Thyroid gland (tissue), 4 donors: ENCODE measurements at regions not wholly inside any gene's neighbourhood (a gene's known extent, or its start where the extent isn't known, plus 50 kb on each side); places are given as distances from the start of the nearest gene placed in this dataset.

ENCODE experiments used
- CTCF ChIP-seq, 6 experiments: fragments of 200-600 bp in 3 of 6; fragments of 450-650 bp in 3 of 6; sonication (generic) in 3 of 6; IDR thresholded peaks; one replicate each; pipeline ENCODE4 v1.5.1; 2016 to 2019; ENCODE audit warnings: antibody characterized with exemption in 6 of 6, mild to moderate bottlenecking in 2 of 6, inconsistent platforms in 1 of 6, moderate library complexity in 1 of 6
- POLR2A ChIP-seq, 2 donors: fragments of 450-650 bp; IDR thresholded peaks; one replicate each; pipeline ENCODE4 v1.6.1; 2017; ENCODE audit warnings: antibody characterized with exemption in 2 of 2, mild to moderate bottlenecking in 2 of 2, moderate library complexity in 1 of 2

- TF ChIP-seq CTCF (IDR thresholded peaks at IDR 0.05) (no peak), POLR2A (IDR thresholded peaks at IDR 0.05) (no peak)
These were observed 221.3 kb upstream of the NSMCE3 start for GRCh38 chr15:29490747-29491471.
